Ishikawa (cell line): ENCODE measurements at regions not wholly inside any gene's neighbourhood (a gene's known extent, or its start where the extent isn't known, plus 50 kb on each side); places are given as distances from the start of the nearest gene placed in this dataset.

ENCODE experiments used
- CEBPB ChIP-seq: IDR thresholded peaks from 2 replicates; pipeline ENCODE4 v1.6.1; 2012
- CREB1 ChIP-seq: IDR thresholded peaks from 2 replicates; pipeline ENCODE4 v1.6.1; 2012; ENCODE audit warnings: low read depth
- EGR1 ChIP-seq: IDR thresholded peaks from 2 replicates; pipeline ENCODE4 v1.6.1; 2012
- EP300 ChIP-seq: IDR thresholded peaks from 2 replicates; pipeline ENCODE4 v1.6.1; 2012; ENCODE audit warnings: borderline replicate concordance
- FOXM1 ChIP-seq: IDR thresholded peaks from 2 replicates; pipeline ENCODE4 v1.6.1; 2012; ENCODE audit warnings: low read depth, borderline replicate concordance
- NFIC ChIP-seq: IDR thresholded peaks from 2 replicates; pipeline ENCODE4 v1.6.1; 2012
- RAD21 ChIP-seq: IDR thresholded peaks from 2 replicates; pipeline ENCODE4 v1.6.1; 2012; ENCODE audit warnings: low read depth
- TAF1 ChIP-seq: IDR thresholded peaks from 2 replicates; pipeline ENCODE4 v1.6.1; 2012; ENCODE audit warnings: low read depth, mild to moderate bottlenecking
- TCF12 ChIP-seq: IDR thresholded peaks from 2 replicates; pipeline ENCODE4 v1.6.1; 2012; ENCODE audit warnings: low read depth
- TEAD4 ChIP-seq: IDR thresholded peaks from 2 replicates; pipeline ENCODE4 v1.6.1; 2012
- YY1 ChIP-seq: IDR thresholded peaks from 2 replicates; pipeline ENCODE4 v1.6.1; 2012; ENCODE audit warnings: low read depth
- ZBTB7A ChIP-seq: IDR thresholded peaks from 2 replicates; pipeline ENCODE4 v1.6.1; 2012; ENCODE audit warnings: low read depth
- TF ChIP-seq, protein P1 (sequence below): IDR thresholded peaks from 2 replicates; pipeline ENCODE4 v1.6.1; 2012
- TF ChIP-seq, protein P2 (sequence below): IDR thresholded peaks from 2 replicates; pipeline ENCODE4 v1.6.1; 2012; ENCODE audit warnings: low read depth, mild to moderate bottlenecking
- TF ChIP-seq, protein P3 (sequence below): IDR thresholded peaks from 2 replicates; pipeline ENCODE4 v1.6.1; 2012

DNA sequence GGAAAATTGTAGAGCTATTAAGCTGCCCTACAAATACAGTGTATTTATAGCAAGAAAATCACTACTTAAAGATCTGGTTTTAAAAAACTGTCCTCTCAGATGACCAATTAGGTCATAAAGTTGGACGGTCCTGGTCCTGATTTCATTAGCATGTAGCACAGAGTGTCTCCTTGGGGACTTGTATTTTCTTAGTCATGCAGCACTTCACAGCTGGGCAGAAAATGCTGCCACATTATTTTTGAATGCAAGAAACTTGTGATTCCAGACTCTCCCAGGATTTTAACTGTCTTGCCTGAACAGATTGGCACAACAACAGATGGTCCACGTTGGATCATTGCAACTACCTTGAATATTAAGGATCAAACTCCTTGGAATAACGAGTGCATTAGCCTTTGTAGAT lies 348.1 kb upstream of the SGCD start:
- TF ChIP-seq EGR1 (no peak), TCF12 (no peak), TAF1 (no peak), ZBTB7A (no peak)
- TF ChIP-seq, protein P1, sequence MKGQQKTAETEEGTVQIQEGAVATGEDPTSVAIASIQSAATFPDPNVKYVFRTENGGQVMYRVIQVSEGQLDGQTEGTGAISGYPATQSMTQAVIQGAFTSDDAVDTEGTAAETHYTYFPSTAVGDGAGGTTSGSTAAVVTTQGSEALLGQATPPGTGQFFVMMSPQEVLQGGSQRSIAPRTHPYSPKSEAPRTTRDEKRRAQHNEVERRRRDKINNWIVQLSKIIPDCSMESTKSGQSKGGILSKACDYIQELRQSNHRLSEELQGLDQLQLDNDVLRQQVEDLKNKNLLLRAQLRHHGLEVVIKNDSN, result no peak
- TF ChIP-seq, protein P2, sequence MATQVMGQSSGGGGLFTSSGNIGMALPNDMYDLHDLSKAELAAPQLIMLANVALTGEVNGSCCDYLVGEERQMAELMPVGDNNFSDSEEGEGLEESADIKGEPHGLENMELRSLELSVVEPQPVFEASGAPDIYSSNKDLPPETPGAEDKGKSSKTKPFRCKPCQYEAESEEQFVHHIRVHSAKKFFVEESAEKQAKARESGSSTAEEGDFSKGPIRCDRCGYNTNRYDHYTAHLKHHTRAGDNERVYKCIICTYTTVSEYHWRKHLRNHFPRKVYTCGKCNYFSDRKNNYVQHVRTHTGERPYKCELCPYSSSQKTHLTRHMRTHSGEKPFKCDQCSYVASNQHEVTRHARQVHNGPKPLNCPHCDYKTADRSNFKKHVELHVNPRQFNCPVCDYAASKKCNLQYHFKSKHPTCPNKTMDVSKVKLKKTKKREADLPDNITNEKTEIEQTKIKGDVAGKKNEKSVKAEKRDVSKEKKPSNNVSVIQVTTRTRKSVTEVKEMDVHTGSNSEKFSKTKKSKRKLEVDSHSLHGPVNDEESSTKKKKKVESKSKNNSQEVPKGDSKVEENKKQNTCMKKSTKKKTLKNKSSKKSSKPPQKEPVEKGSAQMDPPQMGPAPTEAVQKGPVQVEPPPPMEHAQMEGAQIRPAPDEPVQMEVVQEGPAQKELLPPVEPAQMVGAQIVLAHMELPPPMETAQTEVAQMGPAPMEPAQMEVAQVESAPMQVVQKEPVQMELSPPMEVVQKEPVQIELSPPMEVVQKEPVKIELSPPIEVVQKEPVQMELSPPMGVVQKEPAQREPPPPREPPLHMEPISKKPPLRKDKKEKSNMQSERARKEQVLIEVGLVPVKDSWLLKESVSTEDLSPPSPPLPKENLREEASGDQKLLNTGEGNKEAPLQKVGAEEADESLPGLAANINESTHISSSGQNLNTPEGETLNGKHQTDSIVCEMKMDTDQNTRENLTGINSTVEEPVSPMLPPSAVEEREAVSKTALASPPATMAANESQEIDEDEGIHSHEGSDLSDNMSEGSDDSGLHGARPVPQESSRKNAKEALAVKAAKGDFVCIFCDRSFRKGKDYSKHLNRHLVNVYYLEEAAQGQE, result no peak

DNA sequence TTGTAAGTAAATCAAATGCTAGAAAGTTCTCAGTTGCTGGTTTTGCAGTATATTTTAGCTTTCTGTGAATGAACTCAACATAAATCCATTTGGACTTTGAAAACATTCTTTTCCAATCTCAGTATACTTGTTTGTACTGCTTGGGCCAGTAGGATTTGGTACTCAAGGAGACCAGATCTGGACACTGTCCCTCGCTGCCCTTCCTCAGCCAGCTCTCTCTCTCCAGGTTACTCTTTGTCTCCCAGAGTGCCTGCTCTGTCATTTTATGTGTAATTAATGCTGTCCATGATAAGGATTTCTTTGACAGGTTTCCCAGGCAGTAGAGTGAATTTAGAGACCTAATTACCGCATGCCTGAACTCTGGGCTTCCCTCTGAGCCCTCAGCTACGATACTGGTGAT lies 344.6 kb upstream of the SGCD start:
- no peak for TF ChIP-seq ZBTB7A
- no peak for TF ChIP-seq CREB1
- TF ChIP-seq EGR1, result no peak
- TF ChIP-seq, protein P3, sequence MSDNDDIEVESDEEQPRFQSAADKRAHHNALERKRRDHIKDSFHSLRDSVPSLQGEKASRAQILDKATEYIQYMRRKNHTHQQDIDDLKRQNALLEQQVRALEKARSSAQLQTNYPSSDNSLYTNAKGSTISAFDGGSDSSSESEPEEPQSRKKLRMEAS, result no peak

DNA sequence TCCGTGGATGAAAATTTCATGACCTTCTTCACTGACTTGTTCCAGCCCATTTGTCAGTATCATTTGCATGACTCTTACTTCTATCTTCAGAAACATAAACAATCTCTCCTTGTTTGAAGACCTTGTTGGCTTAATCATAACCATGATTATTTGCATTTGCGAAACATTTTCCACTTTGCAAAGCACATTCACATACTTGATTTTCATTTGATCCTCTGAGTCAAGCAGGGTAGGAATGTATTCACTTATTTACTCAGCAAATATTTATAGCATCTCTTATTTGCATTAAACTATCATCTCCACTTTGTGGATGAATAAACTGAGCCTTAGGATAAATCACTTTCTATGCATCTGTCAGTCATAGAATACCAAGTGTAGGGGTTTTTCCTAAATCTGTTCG lies 343.0 kb upstream of the SGCD start:
- no peak for TF ChIP-seq TCF12
- no peak for TF ChIP-seq TAF1
- no peak for TF ChIP-seq FOXM1
- no peak for TF ChIP-seq RAD21
- TF ChIP-seq, protein P1, result no peak
- TF ChIP-seq EGR1, result no peak
- no peak for TF ChIP-seq ZBTB7A
- TF ChIP-seq TEAD4, result no peak
- TF ChIP-seq CREB1, result no peak
- TF ChIP-seq, protein P2, result no peak
- no peak for TF ChIP-seq YY1
- TF ChIP-seq, protein P3, result no peak
- TF ChIP-seq CEBPB, result no peak
- no peak for TF ChIP-seq EP300
- no peak for TF ChIP-seq NFIC

DNA sequence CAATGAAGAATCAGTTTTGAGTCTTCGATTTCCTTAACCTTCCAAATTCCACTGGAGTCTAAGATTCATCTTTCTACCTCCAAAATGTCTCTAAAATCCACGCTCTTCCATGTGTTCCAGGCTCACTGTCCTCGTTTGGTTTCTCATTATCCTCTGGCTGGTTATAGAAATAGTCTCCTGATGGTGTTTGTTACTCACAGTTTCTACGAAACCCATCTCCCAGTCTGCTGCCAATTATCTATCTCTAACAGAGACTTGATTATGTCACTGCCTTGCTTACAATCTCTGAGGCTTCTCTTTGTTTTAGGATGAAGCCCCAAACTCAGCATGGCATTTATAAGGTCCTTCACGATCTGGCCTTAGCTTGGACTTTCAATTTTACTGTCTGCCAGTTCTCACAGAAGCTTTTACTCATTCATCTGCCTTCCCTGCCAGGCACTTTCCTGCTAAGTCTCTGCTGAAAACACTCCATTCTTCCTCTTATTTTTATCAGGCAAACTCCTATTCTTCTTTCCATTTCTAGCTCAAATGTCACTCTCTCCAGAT lies 339.6 kb upstream of the SGCD start:
- TF ChIP-seq RAD21 (no peak), EGR1 (no peak)

DNA sequence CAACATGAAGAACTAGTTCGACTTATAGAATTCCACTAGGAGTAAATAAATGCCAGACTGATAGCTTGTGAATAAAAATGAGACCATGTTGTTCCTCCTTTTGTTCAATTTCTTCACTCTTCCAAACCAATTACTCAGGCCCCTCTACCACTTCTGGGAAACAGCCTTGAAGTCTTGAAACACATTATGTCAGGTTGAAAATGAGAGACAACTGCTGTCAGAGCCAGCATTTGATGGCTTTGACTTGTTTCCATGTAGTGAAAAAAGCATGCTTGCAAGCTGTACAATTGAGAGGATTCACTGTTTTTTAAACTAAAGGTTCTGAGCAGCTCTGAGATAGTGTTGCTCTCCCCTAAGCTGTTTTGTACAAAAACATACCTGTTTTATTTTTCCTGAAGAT lies 337.1 kb upstream of the SGCD start:
- TF ChIP-seq NFIC (no peak), EGR1 (no peak), EP300 (no peak), FOXM1 (no peak), TEAD4 (no peak)

DNA sequence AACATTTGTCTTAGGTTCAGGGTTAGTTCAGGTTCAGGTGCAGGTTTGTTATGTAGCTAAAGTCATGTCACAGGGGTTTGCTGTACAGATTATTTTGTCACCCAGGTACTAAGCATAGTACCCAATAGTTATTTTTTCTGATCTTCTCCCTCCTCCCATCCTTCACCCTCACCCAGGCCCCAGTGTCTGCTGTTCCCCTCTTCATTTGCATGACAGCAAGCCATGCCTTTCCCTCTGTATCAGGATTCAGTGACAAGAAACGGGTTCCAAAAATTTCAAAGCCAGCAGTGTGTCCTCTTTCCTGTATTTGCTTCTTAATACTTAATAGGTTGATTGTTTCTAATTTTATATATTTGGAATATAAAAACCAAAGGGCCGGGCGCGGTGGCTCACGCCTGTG lies 330.8 kb upstream of the SGCD start:
- TF ChIP-seq, protein P2, result no peak
- no peak for TF ChIP-seq EP300
- TF ChIP-seq, protein P3, result no peak
- TF ChIP-seq, protein P1, result no peak
- no peak for TF ChIP-seq TAF1
- TF ChIP-seq ZBTB7A, result no peak
- TF ChIP-seq CEBPB, result no peak
- no peak for TF ChIP-seq EGR1
